NCI-H146 (cell line): ENCODE measurements at regions not wholly inside any gene's neighbourhood (a gene's known extent, or its start where the extent isn't known, plus 50 kb on each side); places are given as distances from the start of the nearest gene placed in this dataset.
A peak's percentile ranks its signal among the peaks of the same experiment; 100 is the strongest.

ENCODE experiments used
- DNase-seq: peaks from one replicate; lab custom pipeline; 2025; lab: John Stamatoyannopoulos, UW

GRCh38 chr9:118059484-118060278 lies 355.5 kb downstream of the TLR4 start:
- no peak for DNase-seq

GRCh38 chr9:118083161-118083560 lies 379.0 kb downstream of the TLR4 start:
- DNase-seq: no peak

GRCh38 chr9:118088090-118088489 lies 383.9 kb downstream of the TLR4 start:
- DNase-seq: no peak

GRCh38 chr9:118091226-118091625 lies 387.0 kb downstream of the TLR4 start:
- no peak for DNase-seq

- no peak for DNase-seq
Observed at GRCh38 chr9:118091711-118092500, 387.7 kb downstream of the TLR4 start.

GRCh38 chr9:118094387-118094786 lies 390.2 kb downstream of the TLR4 start:
- DNase-seq: no peak

- no peak for DNase-seq
Observed at GRCh38 chr9:118100529-118101419, 396.6 kb downstream of the TLR4 start.

GRCh38 chr9:118104363-118104762 lies 400.2 kb downstream of the TLR4 start:
- no peak for DNase-seq

- DNase-seq: no peak
Observed at GRCh38 chr9:118108971-118109370, 404.8 kb downstream of the TLR4 start.

GRCh38 chr9:118109542-118109941 lies 405.3 kb downstream of the TLR4 start:
- no peak for DNase-seq

- DNase-seq: no peak
Observed at GRCh38 chr9:118121361-118121760, 417.2 kb downstream of the TLR4 start.

- no peak for DNase-seq
Observed at GRCh38 chr9:118128313-118128712, 424.1 kb downstream of the TLR4 start.

- DNase-seq: no peak
Observed at GRCh38 chr9:118129541-118129940, 425.3 kb downstream of the TLR4 start.

GRCh38 chr9:118148990-118149389 lies 444.8 kb downstream of the TLR4 start:
- DNase-seq: no peak

- DNase-seq: no peak
Observed at GRCh38 chr9:118156846-118157245, 452.6 kb downstream of the TLR4 start.

- DNase-seq: no peak
Observed at GRCh38 chr9:118162716-118163115, 458.5 kb downstream of the TLR4 start.

GRCh38 chr9:118163751-118164150 lies 459.5 kb downstream of the TLR4 start:
- DNase-seq: no peak

GRCh38 chr9:118165451-118165850 lies 461.2 kb downstream of the TLR4 start:
- no peak for DNase-seq

- peak; percentile 16 for DNase-seq
Observed at GRCh38 chr9:118170032-118170955, 466.1 kb downstream of the TLR4 start.

- DNase-seq: no peak
Observed at GRCh38 chr9:118177241-118177640, 473.0 kb downstream of the TLR4 start.

- no peak for DNase-seq
Observed at GRCh38 chr9:118183576-118183975, 479.4 kb downstream of the TLR4 start.
